ENCODE measurements at regions not wholly inside any gene's neighbourhood (a gene's known extent, or its start where the extent isn't known, plus 50 kb on each side); places are given as distances from the start of the nearest gene placed in this dataset.

- TF ChIP-seq CTCF (IDR thresholded peaks at IDR 0.05; ENCODE audit: low read depth, low read length, poor library complexity, severe bottlenecking) (no peak), EZH2phosphoT487 (IDR thresholded peaks at IDR 0.05; ENCODE audit: borderline replicate concordance, low read length) (no peak)
Measured at GRCh38 chr16:35239561-35239960, 1780.1 kb downstream of the TP53TG3F start.

Data from DOHH2 (cell line).